Lung (tissue), 11 donors: ENCODE measurements at regions not wholly inside any gene's neighbourhood (a gene's known extent, or its start where the extent isn't known, plus 50 kb on each side); places are given as distances from the start of the nearest gene placed in this dataset.
A peak's percentile ranks its signal among the peaks of the same experiment; 100 is the strongest.

Source experiments
- ATAC-seq: fragments of 200-7000 bp; cut with Tn5 transposase; one replicate; pipeline ENCODE4 v1.9.1; 2020; ENCODE audit warnings: moderate number of reproducible peaks; ENCODE audit not compliant: insufficient read depth, low FRiP score
- DNase-seq, 3 donors: peaks; one replicate each; pipeline ENCODE4 v3.0.0-alpha.2; 2013 to 2017
- H3K27ac ChIP-seq, 2 donors: one replicate each; pipeline ENCODE4 v1.5.1; 2013; ENCODE audit warnings: mild to moderate bottlenecking in 2 of 2, moderate library complexity in 2 of 2, control low read depth in 1 of 2, inconsistent platforms in 1 of 2, low read depth in 1 of 2, low read length in 1 of 2
- H3K27me3 ChIP-seq, 3 donors: one replicate each; pipeline ENCODE4 v1.5.1; 2013; ENCODE audit warnings: low read length in 2 of 3; ENCODE audit not compliant: control insufficient read depth in 3 of 3, insufficient read depth in 3 of 3
- H3K36me3 ChIP-seq, 4 donors: one replicate each; pipeline ENCODE4 v1.5.1; 2013; ENCODE audit warnings: low read length in 4 of 4, mild to moderate bottlenecking in 1 of 4, moderate library complexity in 1 of 4; ENCODE audit not compliant: control insufficient read depth in 4 of 4, insufficient read depth in 4 of 4
- H3K4me1 ChIP-seq, 5 donors: one replicate each; pipeline ENCODE4 v1.5.1; 2013; ENCODE audit warnings: low read length in 5 of 5, mild to moderate bottlenecking in 2 of 5, moderate library complexity in 1 of 5; ENCODE audit not compliant: control insufficient read depth in 5 of 5, insufficient read depth in 5 of 5
- H3K4me3 ChIP-seq: one replicate; pipeline ENCODE4 v1.5.1; 2013; ENCODE audit warnings: mild to moderate bottlenecking, control low read depth, moderate library complexity
- H3K9ac ChIP-seq, 2 donors: one replicate each; pipeline ENCODE4 v1.5.1; 2013; ENCODE audit warnings: low read length in 2 of 2, control low read depth in 1 of 2; ENCODE audit not compliant: insufficient read depth in 1 of 2
- H3K9me3 ChIP-seq, 4 donors: one replicate each; pipeline ENCODE4 v1.5.1; 2013; ENCODE audit warnings: low read length in 3 of 4, mild to moderate bottlenecking in 1 of 4, moderate library complexity in 1 of 4; ENCODE audit not compliant: control insufficient read depth in 4 of 4, insufficient read depth in 3 of 4
- WGBS, 2 donors: extraction: QIAGEN DNeasy Blood & Tissue Kit; methylation state at CpG; one replicate each; pipeline ENCODE4 v1.1.7; 2013; 5-methylcytosine and 5-hydroxymethylcytosine counted together
- TF ChIP-seq, protein P1 (sequence below): IDR thresholded peaks from 2 replicates; pipeline ENCODE4 v1.5.1; 2012; ENCODE audit warnings: mild to moderate bottlenecking; ENCODE audit errors: control extremely low read depth, extremely low read depth
- donor health status: control.
- donor health status: control.
- donor health status: Bipolar disorder and iron deficiency.
- donor health status: healthy.
- donor health status: DM: yes; HTN: yes; CAD: no.

DNA sequence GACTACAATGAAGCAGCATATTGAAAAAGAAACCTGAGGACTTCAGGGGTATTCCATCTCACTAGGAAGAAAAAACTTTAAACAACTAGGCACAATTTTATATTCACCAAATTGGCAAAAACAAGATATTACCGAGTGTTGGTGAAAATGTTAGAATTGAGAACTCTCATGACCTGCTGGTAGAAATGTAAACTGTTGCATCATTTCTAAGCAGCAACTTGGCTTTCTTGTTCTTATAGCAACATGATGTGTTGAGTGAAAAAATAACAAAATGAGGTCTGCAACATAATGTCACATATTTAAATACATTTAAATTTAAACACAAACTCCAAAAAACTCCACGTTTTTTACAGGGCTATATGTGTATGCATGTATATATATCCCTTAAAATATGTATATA is 59.0 kb upstream of the SPPL2A start:
- Histone ChIP-seq H3K9ac (no peak overlapping the region), H3K4me3 (no peak overlapping the region), H3K9me3 (no peaks in the 10 kb centered on the region), H3K27me3 (no peaks in the 10 kb centered on the region), H3K27ac (no peak overlapping the region), H3K36me3 (no peaks in the 10 kb centered on the region), H3K4me1 (peaks cover 0 to 3% (median 0%) of the 10 kb centered on the region in 5 donors)
- TF ChIP-seq, protein P1, sequence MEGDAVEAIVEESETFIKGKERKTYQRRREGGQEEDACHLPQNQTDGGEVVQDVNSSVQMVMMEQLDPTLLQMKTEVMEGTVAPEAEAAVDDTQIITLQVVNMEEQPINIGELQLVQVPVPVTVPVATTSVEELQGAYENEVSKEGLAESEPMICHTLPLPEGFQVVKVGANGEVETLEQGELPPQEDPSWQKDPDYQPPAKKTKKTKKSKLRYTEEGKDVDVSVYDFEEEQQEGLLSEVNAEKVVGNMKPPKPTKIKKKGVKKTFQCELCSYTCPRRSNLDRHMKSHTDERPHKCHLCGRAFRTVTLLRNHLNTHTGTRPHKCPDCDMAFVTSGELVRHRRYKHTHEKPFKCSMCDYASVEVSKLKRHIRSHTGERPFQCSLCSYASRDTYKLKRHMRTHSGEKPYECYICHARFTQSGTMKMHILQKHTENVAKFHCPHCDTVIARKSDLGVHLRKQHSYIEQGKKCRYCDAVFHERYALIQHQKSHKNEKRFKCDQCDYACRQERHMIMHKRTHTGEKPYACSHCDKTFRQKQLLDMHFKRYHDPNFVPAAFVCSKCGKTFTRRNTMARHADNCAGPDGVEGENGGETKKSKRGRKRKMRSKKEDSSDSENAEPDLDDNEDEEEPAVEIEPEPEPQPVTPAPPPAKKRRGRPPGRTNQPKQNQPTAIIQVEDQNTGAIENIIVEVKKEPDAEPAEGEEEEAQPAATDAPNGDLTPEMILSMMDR = no peak
- WGBS, 2 donors = 56 to 89% methylated on average over 2 of the region's 2 CpGs
- DNase-seq = peak in 2 of 3 donors; percentile 65 to 66
- no peak for ATAC-seq

DNA sequence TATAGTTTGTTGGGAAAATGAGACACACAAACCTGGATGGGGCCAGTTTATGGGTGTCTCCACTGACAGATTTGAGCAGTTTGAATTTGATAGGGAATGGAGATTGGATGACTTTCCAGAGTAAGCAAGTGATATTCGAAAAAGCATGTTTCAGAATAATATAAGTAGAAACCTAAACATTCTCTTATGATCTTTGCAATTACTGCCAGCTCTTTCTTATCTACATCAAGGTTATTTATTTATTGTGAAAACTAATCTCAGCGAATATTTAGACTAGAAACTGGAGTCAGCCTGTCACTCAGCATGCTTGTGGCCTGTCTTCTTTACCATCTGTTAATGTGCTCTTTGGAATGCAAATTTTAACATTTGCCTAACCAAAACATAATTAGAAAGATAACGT is 57.8 kb upstream of the SPPL2A start:
- WGBS, 2 donors = 53 to 74% methylated on average over 3 of the region's 3 CpGs
- no peak for ATAC-seq
- H3K27me3 ChIP-seq = no peaks in the 10 kb centered on the region

DNA sequence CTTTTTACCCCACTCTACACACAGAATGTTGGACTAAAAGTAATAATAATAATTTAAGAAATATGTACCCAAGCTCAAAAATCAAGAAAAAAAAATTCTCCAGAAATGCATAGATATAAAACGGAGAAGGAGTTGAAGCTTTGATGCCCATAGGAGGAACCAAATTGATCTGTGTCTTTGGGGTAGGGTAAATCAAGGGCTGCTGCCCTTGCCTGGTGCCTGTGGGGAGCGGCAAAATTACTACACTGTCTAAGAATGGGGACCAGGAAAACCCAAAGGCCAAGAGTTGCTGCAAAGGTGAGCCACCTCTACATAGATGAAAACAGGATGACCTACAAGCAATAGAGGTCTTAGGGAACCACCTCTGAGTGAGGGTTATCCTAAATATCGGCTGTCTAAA is 56.0 kb upstream of the SPPL2A start:
- Histone ChIP-seq H3K4me3 (no peak overlapping the region), H3K27ac (no peak overlapping the region), H3K4me1 (no peaks in the 10 kb centered on the region), H3K27me3 (no peaks in the 10 kb centered on the region), H3K9me3 (no peaks in the 10 kb centered on the region), H3K9ac (no peak overlapping the region), H3K36me3 (no peaks in the 10 kb centered on the region)
- TF ChIP-seq, protein P1 = no peak
- no peak for DNase-seq
- 81 to 93% methylated on average over 3 of the region's 3 CpGs for WGBS, 2 donors
- no peak for ATAC-seq

More for the DNA sequence above, 57.8 kb upstream of the SPPL2A start:
- TF ChIP-seq, protein P1 = no peak
- Histone ChIP-seq H3K9ac (no peak overlapping the region), H3K4me3 (no peak overlapping the region), H3K27ac (no peak overlapping the region), H3K9me3 (no peaks in the 10 kb centered on the region), H3K4me1 (no peaks in the 10 kb centered on the region), H3K36me3 (no peaks in the 10 kb centered on the region)
- no peak for DNase-seq

DNA sequence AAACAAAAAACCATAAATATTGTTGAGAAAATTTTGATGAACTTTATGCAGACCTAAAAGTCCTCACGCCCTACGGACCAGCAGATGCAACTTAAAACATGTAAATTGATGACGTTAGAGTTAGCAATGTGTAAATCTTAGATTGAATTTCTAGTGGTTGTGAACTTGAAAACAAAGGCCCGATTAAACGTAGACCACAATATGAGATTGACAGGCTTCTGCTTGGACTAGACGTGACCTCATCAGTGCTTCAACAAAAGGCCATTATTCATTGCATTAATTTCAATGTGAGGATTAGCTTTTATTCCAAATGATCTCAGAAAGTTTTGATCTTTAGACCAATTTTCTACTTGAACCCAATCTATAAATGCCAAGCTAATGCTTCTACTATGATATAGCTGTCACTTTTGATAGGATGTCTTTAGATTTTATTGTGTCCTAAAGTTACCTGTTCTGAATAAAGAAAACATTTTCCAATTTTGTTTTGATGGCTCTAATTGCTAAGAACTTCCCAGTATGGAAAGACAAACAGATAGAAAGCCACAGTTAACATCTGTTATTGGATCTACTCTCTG is 55.4 kb upstream of the SPPL2A start:
- Histone ChIP-seq H3K4me1 (no peaks in the 10 kb centered on the region), H3K27me3 (no peaks in the 10 kb centered on the region), H3K27ac (no peak overlapping the region), H3K36me3 (no peaks in the 10 kb centered on the region), H3K9ac (no peak overlapping the region), H3K4me3 (no peak overlapping the region), H3K9me3 (no peaks in the 10 kb centered on the region)
- DNase-seq (no peak), ATAC-seq (no peak)
- WGBS, 2 donors = 91 to 96% methylated on average over 6 of the region's 6 CpGs
- TF ChIP-seq, protein P1 = no peak
